Esophagus mucosa (tissue), 1 donor: ENCODE measurements at regions not wholly inside any gene's neighbourhood (a gene's known extent, or its start where the extent isn't known, plus 50 kb on each side); places are given as distances from the start of the nearest gene placed in this dataset.

Experiments used
- ATAC-seq: fragments of 200-7000 bp; cut with Tn5 transposase; one replicate; pipeline ENCODE4 v1.9.1; 2020
- donor health status: DM: yes; HTN: yes; CAD: no.

GRCh38 chr3:193780810-193781478 is 187.9 kb downstream of the OPA1 start:
- peak; percentile 89 for ATAC-seq

- ATAC-seq, result peak; percentile 37
Observed at GRCh38 chr3:193782276-193782647, 189.3 kb downstream of the OPA1 start.

GRCh38 chr3:193782747-193783146 is 189.7 kb downstream of the OPA1 start:
- no peak for ATAC-seq

GRCh38 chr3:193783166-193783896 is 190.3 kb downstream of the OPA1 start:
- ATAC-seq, result no peak

GRCh38 chr3:193784822-193785221 is 191.8 kb downstream of the OPA1 start:
- no peak for ATAC-seq

GRCh38 chr3:193787496-193787870 is 194.5 kb downstream of the OPA1 start:
- no peak for ATAC-seq

GRCh38 chr3:193788189-193788991 is 195.4 kb downstream of the OPA1 start:
- ATAC-seq, result no peak

- ATAC-seq, result no peak
Observed at GRCh38 chr3:193789455-193789854, 196.4 kb downstream of the OPA1 start.

- no peak for ATAC-seq
Observed at GRCh38 chr3:193790086-193790990, 197.3 kb downstream of the OPA1 start.

- ATAC-seq, result peak; percentile 97
Observed at GRCh38 chr3:193791041-193792032, 198.3 kb downstream of the OPA1 start.

GRCh38 chr3:193793123-193793522 is 200.1 kb downstream of the OPA1 start:
- ATAC-seq, result no peak

GRCh38 chr3:193794002-193794881 is 201.2 kb downstream of the OPA1 start:
- no peak for ATAC-seq

GRCh38 chr3:193795062-193795690 is 202.2 kb downstream of the OPA1 start:
- ATAC-seq, result no peak

- no peak for ATAC-seq
Observed at GRCh38 chr3:193796089-193796488, 203.1 kb downstream of the OPA1 start.

GRCh38 chr3:193797566-193797965 is 204.6 kb downstream of the OPA1 start:
- ATAC-seq, result no peak

GRCh38 chr3:193798051-193798450 is 205.0 kb downstream of the OPA1 start:
- no peak for ATAC-seq

GRCh38 chr3:193800138-193801043 is 207.4 kb downstream of the OPA1 start:
- no peak for ATAC-seq

- no peak for ATAC-seq
Observed at GRCh38 chr3:193801097-193801496, 208.1 kb downstream of the OPA1 start.

GRCh38 chr3:193803288-193803687 is 210.3 kb downstream of the OPA1 start:
- ATAC-seq, result peak; percentile 81
